Myocyte (in vitro differentiated cells): ENCODE measurements at regions not wholly inside any gene's neighbourhood (a gene's known extent, or its start where the extent isn't known, plus 50 kb on each side); places are given as distances from the start of the nearest gene placed in this dataset.
"Not testable (repeated sequence)": the region's sequence is repeated elsewhere in the genome, so short reads cannot be mapped to it uniquely, and the experiment has no call there.

Source experiments
- DNase-seq: peaks from one replicate; pipeline ENCODE4 v3.0.0-alpha.2; 2012; ENCODE audit warnings: low read depth

DNA sequence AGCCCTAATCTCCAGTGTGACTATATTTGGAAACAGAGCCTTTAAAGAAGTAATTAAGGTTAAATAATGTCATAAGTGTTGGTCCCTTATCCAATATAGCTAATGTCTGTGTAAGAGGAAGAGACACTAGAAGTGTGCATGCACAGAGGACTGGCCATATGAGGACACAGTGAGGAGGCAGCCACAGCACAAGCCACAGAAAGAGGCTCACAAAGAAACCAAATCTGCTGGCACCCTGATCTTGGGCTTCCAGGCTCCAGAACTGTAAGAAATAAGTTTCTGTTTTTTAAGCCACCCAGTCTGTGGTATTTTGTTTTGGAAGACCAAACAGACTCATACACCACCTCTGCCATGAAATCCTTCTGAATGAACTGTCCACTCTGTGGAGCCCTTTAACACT lies 186.4 kb upstream of the SLC39A10 start:
- DNase-seq = no peak

DNA sequence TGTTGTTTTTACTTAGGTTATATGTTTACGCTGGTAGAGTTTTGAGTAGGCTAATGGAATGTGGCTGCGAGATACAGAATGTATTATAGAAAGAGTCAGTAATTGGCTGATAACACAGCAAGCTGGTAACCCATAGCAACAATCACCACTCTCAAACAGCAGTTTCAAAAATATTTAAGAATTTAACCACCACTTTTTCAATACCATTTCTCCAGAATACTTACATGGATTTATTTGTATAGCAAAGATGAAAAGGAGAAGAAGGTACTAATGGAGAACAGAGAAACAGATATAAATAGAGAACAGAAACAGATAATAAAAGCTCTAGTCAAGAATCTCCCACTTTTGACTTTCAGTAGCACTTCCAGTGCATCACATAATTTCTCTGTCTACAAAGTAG lies 188.3 kb upstream of the SLC39A10 start:
- DNase-seq = no peak

DNA sequence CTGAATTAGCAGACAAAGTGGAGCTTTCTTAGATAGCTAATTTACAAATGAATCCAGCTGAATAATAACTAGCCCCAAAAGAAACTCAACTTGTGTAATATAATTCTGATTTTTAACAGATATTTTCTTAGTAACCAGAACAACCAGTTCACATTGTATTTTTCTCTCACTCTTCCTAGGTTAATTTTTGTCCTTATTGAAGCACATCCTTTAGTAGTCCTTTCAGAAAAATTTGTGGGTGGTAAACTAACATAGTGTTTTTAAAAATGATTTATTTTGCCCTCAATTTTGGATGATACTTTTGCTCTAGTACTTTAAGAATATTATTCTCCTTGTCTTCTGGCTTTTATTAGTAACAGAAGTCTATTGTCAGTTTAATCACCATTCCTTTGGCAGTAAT lies 190.6 kb upstream of the SLC39A10 start:
- no peak for DNase-seq

DNA sequence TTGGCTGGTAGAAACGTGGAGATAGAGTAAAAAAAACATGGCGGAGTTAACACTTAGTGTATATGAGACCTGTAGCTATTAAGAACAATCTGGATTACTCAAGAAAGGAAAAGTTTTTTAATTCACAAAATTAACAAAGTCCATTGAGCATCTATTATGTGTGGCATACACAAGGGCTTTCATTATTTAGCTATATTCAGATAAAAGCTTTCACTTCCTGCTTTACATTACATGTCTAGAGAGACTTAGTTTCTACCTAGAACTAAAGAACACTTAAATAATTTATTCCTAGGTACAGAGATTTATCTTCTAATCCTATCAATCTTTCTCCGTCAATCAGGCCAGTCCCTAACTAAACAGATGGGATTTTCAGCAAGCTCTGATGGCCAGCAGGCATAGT lies 196.0 kb upstream of the SLC39A10 start:
- no peak for DNase-seq

GRCh38 chr2:195458936-195459335 lies 198.1 kb upstream of the SLC39A10 start:
- DNase-seq = no peak

- DNase-seq = no peak
These were observed 199.2 kb upstream of the SLC39A10 start for GRCh38 chr2:195457873-195458272.

GRCh38 chr2:195456771-195457170 lies 200.3 kb upstream of the SLC39A10 start:
- no peak for DNase-seq

GRCh38 chr2:195451160-195451559 lies 205.9 kb upstream of the SLC39A10 start:
- no peak for DNase-seq

GRCh38 chr2:195450552-195451113 lies 206.4 kb upstream of the SLC39A10 start:
- peak; percentile 5 for DNase-seq

- no peak for DNase-seq
These were observed 209.6 kb upstream of the SLC39A10 start for GRCh38 chr2:195447323-195447975.

DNA sequence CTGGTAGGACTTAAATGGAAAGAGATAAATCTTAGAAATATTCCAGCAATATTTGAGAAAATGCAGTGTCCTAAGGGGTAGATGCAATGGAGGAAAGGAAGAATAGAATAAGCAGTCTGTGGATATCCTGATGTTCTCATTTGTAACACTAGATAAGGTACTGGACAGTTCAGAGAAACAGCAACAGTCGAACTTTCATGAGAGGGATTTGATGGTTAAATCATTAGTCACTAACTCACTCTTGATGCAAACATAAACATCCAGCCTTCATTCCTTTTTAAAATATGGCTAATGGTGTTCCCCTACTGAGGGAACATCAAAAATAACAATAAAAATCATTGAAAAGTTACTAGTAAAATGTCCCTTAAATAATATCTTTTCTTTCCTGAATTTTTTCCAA lies 211.4 kb upstream of the SLC39A10 start:
- no peak for DNase-seq

- DNase-seq = no peak
These were observed 213.1 kb upstream of the SLC39A10 start for GRCh38 chr2:195443926-195444325.

DNA sequence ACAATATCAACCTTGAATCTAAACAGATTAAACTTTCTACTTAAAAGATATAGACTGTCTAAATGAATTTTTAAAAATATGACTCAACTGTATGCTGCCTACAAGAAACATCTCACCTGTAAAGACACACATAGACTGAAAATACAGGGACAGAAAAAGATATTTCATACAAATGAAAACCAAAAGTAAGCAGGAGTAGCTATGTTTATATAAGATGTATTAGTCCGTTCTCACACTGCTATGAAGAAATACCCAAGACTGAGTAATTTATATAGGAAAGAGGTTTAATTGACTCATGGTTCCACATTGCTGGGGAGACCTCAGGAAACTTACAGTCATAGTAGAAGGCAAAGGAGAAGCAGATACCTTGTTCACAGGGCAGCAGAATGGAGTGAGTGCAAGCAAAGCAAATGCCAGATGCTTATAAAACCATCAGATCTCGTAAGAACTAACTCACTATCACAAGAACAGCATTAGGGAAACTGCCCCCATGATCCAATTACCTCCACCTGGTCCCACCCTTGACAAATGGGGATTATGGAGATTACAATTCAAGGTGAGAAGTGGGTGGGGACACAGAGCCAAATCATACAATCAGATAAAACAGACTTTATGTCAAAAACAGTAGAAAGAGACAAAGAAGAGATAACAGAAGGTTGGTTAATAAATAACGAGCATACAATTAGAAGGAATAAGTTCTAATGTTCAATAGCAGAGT lies 214.4 kb upstream of the SLC39A10 start:
- no peak for DNase-seq

DNA sequence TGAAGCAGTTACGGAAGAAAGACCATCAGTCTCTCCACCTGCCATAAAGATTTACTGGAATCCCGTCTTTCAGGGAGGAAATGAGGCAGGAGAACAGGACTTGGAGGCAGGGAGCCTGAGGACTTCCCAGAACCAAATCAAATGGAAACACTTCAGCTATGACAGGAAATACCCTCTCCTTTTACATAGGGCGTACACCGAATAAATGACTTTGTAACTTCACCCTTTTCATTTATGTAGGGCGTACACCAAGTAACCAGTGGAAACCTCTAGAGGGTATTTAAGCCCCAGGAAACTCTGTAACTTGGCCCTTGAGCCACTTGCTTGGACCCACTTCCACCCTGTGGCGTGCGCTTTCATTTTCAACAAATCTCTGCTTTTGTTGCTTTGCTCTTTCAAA lies 218.3 kb upstream of the SLC39A10 start:
- no peak for DNase-seq

DNA sequence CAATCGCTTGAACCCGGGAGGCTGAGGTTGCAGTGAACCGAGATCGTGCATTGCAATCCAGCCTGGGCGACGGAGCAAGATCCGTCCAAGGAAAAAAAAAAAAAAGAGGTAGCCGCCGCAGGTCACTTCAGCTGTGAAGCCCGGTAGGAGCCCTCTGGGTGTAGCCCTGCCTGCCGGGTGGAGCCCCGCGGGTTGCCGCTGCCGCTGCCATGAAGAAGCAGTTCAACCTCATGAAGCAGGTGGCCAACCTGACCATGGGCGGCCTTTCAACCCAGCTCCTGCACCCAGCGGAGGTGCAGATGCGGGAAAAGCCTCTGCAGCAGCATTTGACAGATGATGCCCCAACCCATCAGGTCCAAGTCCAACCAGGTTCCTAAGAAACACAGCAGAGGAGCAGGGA lies 219.5 kb upstream of the SLC39A10 start:
- no peak for DNase-seq

GRCh38 chr2:195434346-195434745 lies 222.7 kb upstream of the SLC39A10 start:
- DNase-seq = no peak

GRCh38 chr2:195433729-195434128 lies 223.3 kb upstream of the SLC39A10 start:
- not testable (repeated sequence) for DNase-seq

DNA sequence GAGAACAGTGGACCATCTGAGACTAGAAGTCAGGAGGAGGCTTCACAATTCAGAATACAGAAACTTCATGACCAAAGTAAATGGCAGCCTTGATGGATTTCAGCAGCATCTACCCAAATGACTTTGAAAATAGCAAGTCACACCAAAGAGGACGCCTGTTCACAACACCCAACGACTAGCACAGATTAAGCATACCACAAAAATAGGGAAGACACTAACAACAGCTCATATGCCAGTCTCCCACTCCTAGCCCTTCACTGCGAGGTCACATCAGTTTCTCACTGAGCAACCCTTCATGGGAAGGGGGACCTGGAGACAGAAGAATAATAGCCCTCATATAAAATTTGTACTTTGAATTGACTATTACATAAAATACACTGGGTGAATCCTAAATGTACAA lies 228.4 kb upstream of the SLC39A10 start:
- no peak for DNase-seq

DNA sequence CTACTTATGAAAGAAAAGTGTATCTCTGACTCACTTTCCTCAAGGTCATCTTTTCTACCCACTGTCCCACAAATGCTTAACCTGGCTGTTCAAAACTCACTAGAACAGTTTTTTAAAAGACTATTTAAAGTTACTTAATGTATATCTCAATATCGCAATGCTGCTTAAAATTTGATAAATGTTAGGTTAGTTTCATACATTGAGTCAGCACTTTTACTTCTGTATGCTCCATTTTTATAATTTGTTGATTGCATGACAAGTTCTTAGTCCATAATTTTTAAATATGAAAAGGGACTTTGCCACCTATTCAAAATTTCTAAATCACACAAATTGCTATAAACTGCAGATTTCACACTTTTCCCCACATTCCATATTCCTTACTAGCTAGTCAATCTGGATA lies 231.7 kb upstream of the SLC39A10 start:
- no peak for DNase-seq

DNA sequence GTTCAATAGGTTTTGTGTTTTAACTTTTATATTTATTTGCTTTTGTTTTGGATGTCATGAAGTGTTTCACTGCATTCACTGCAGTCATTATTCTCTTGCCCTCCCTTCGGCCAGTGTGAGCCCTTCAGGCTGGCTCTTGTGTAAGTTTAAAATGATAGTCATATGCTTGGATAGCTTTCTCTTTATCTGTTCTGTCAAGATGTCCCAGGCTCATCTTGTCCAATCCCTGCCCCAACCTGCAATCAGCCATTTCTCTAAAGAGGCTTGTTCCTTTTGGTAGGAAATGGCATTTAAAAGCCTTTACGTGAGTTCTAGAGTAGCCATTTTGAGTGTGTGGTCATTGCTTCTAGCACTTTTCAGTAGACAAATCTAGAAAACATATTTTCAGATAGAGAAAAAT lies 238.0 kb upstream of the SLC39A10 start:
- no peak for DNase-seq

- peak; percentile 21 for DNase-seq
These were observed 242.4 kb upstream of the SLC39A10 start for GRCh38 chr2:195414537-195415100.

DNA sequence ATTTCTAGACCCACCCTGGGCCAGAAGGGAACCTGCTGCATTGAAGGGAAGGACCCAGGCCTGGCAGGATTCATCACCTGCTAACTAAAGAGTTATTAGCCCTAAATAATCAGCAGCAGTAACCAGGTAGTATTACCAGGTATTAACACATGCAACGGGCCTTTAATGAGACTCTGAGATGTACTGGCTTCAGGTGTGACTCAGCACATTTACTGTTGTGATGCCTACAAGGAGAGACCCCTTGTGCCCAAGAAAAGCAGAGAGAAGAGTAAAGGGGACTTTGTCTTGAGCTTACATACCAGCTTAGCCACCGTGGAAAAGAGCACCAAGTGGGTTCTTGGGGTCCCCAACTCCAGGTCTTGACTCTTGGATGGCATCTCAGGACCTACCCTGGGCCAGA lies 243.1 kb upstream of the SLC39A10 start:
- no peak for DNase-seq

- no peak for DNase-seq
These were observed 243.6 kb upstream of the SLC39A10 start for GRCh38 chr2:195413422-195413821.
